ENCODE measurements at regions not wholly inside any gene's neighbourhood (a gene's known extent, or its start where the extent isn't known, plus 50 kb on each side); places are given as distances from the start of the nearest gene placed in this dataset.
"Not testable (repeated sequence)": the region's sequence is repeated elsewhere in the genome, so short reads cannot be mapped to it uniquely, and the experiment has no call there.

GRCh38 chr4:62618042-62618441 lies 1417.9 kb downstream of the ADGRL3 start:
- no peak for DNase-seq

GRCh38 chr4:62601737-62602136 lies 1401.6 kb downstream of the ADGRL3 start:
- no peak for DNase-seq

DNA sequence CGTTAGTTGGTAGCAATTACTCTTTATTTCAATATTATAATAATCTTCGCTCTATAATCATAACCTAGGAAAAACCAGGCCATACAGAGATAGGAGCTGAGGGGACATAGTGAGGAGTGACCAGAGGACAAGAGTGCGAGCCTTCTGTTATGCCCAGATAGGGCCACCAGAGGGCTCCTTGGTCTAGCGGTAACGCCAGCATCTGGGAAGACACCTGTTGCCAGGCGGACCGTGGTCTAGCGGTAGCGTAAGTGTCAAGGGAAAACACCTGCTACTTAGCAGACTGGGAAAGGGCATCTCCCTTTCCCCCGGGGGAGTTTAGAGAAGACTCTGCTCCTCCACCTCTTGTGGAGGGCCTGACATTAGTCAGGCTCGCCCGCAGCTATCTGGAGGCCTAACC lies 1395.1 kb downstream of the ADGRL3 start:
- not testable (repeated sequence) for DNase-seq

- DNase-seq: no peak
Measured at GRCh38 chr4:62591756-62592155, 1391.6 kb downstream of the ADGRL3 start.

GRCh38 chr4:62588671-62589070 lies 1388.5 kb downstream of the ADGRL3 start:
- no peak for DNase-seq

DNA sequence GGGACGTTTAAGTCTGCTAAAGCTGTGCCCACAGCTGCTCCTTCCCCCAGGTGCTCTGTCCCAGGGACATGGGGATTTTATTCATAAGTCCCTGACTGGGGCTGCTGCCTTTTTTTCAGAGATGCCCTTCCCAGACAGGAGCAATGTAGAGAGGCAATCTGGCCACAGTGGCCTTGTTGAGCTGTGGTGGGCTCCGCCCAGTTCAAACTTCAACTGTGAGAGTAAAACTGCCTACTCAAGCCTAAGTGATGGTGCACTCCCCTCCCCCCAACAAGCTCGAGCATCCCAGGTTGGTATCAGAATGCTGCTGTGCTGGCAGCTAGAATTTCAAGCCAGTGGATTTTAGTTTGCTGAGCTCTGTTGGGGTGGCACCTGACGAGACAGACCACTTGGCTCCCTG lies 1371.4 kb downstream of the ADGRL3 start:
- no peak for DNase-seq

- DNase-seq: no peak
Measured at GRCh38 chr4:62560858-62561257, 1360.7 kb downstream of the ADGRL3 start.

DNA sequence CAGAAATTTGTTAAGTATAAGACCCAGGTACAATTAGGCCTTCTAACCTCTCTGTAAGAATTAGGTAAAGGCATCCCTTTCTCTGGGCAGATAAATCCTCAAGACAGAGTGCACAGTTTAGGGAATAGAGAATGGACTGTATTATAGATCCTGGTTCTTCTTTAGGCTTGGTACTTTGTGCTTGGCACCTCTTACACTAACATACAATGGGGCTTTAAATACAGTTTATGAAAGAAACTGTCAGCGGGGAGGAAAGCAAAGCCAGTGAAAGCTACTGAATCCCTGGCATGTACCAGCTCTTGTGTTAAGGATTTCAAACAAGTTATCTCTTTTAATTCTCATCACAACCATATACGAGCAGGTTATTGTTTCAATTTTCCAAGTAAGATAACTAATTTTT lies 1350.0 kb downstream of the ADGRL3 start:
- no peak for DNase-seq

- DNase-seq: no peak
Measured at GRCh38 chr4:62549601-62550000, 1349.5 kb downstream of the ADGRL3 start.

GRCh38 chr4:62548765-62549164 lies 1348.6 kb downstream of the ADGRL3 start:
- no peak for DNase-seq

DNA sequence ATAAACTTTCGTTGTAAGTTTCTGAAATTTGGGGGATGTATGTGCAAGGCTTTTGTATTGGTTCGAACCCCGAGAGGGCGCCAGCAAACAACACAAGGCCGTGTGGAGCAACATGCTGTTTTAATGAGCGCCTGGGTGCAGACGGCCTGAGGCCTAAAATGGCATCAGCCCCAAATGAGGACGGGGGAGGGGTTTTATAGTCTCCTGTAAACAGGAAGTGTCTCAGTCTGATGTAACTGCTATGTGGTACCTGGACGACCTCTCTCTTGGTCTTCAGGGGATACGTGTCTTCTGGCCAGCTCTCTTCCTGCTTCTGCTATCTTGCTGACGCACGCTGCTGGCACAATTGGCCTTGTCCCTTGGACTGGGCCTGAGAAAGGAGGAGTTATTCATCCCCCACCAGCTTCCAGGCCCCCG lies 1348.0 kb downstream of the ADGRL3 start:
- DNase-seq: no peak

DNA sequence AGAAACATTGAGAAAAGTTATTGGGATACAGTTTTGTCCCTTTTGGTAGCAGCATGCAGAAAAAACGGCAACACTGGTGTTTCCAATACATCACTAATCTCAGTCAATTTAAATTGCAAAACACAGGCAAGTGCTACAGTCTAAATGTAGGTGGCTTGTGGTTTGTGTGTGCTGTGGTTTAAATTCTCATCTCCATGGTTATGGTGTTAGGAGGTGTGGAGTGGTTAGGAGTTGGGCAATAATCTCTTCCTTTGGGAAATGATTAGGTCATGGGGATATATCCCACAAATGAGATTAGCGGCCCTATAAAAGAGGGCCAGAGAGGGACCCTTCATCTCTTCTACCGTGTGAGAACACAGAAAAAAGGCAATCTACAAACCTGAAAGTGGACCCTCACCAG lies 1344.3 kb downstream of the ADGRL3 start:
- DNase-seq: no peak

GRCh38 chr4:62543002-62543401 lies 1342.9 kb downstream of the ADGRL3 start:
- no peak for DNase-seq

DNA sequence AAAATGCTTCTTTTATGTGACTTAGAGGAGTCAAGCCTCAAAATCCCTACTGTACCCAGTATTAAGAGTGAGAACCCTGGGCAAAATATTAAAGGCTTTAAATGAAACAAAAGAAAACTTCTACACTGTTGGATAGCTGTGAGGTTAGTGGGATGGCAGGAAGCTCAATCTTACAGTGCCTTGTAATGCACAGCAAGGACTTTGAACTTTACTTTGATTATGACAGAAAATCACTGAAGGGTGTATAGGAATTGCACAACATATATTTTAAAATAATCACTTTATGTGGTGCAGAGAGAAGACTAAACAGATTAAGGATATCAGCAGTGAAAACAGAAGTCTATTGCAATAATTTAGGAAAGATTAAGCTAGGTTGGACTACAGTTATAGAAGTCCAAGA lies 1333.4 kb downstream of the ADGRL3 start:
- no peak for DNase-seq

- DNase-seq: no peak
Measured at GRCh38 chr4:62531731-62532130, 1331.6 kb downstream of the ADGRL3 start.

- DNase-seq: no peak
Measured at GRCh38 chr4:62531264-62531663, 1331.1 kb downstream of the ADGRL3 start.

DNA sequence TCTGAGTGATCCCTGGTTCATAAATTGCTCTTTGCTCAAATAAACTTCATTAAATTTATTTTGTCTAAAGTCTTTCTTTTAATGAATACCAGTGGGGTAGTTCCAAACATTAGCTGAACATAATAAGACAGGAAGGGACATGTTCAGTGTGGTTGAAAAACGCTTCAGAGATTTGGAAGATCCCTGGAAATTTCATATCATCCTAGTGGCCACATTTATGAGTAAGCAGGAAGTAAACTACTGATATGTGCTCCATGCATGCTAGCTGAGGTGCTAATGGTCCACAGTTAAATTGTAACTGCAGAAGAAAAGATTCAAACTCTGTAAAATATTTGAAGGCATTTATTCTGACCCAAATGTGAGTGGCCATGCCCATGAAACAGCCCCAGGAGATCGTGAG lies 1328.7 kb downstream of the ADGRL3 start:
- DNase-seq: no peak

GRCh38 chr4:62526671-62527070 lies 1326.5 kb downstream of the ADGRL3 start:
- DNase-seq: no peak

- no peak for DNase-seq
Measured at GRCh38 chr4:62523256-62523655, 1323.1 kb downstream of the ADGRL3 start.

GRCh38 chr4:62522273-62522672 lies 1322.1 kb downstream of the ADGRL3 start:
- DNase-seq: no peak

- no peak for DNase-seq
Measured at GRCh38 chr4:62517716-62518115, 1317.6 kb downstream of the ADGRL3 start.

- no peak for DNase-seq
Measured at GRCh38 chr4:62513306-62513705, 1313.2 kb downstream of the ADGRL3 start.

- no peak for DNase-seq
Measured at GRCh38 chr4:62512271-62512670, 1312.1 kb downstream of the ADGRL3 start.

- DNase-seq: no peak
Measured at GRCh38 chr4:62510228-62510627, 1310.1 kb downstream of the ADGRL3 start.

GRCh38 chr4:62500296-62500695 lies 1300.2 kb downstream of the ADGRL3 start:
- DNase-seq: no peak

GRCh38 chr4:62495032-62495431 lies 1294.9 kb downstream of the ADGRL3 start:
- no peak for DNase-seq
